Brain microvascular endothelial cell (primary cell): ENCODE measurements at regions not wholly inside any gene's neighbourhood (a gene's known extent, or its start where the extent isn't known, plus 50 kb on each side); places are given as distances from the start of the nearest gene placed in this dataset.

ENCODE experiments used
- DNase-seq: peaks from one replicate; pipeline ENCODE4 v3.0.0-alpha.2; 2020
- H3K27ac ChIP-seq: fragments of 250-450 bp; sonication (Bioruptor Pico); 2 replicates; pipeline ENCODE4 v1.5.1; 2020; ENCODE audit warnings: mild to moderate bottlenecking, moderate library complexity
- H3K27me3 ChIP-seq: fragments of 250-450 bp; sonication (Bioruptor Pico); replicated peaks from 2 replicates; pipeline ENCODE4 v1.5.1; 2020; ENCODE audit warnings: mild to moderate bottlenecking
- H3K36me3 ChIP-seq: fragments of 250-450 bp; sonication (Bioruptor Pico); replicated peaks from 2 replicates; pipeline ENCODE4 v1.5.1; 2020; ENCODE audit warnings: mild to moderate bottlenecking
- H3K4me3 ChIP-seq: 2 replicates; pipeline ENCODE4 v1.5.1; 2011; ENCODE audit warnings: low read depth, mild to moderate bottlenecking, control low read depth, low read length, moderate library complexity
- CTCF ChIP-seq: IDR thresholded peaks from 2 replicates; pipeline ENCODE4 v1.5.1; 2011; ENCODE audit warnings: low read depth, mild to moderate bottlenecking, moderate library complexity, low read length, control low read depth, inconsistent platforms; ENCODE audit errors: missing control alignments
- in situ Hi-C: cut with HindIII; loops from 2 replicates; pipeline ENCODE4 v1.10.0; 2017; ENCODE audit warnings: low sequenced_read_pairs, low pct_ligation_motif_present

- no peak overlapping the region for H3K4me3 ChIP-seq
- no peak for DNase-seq
- TF ChIP-seq CTCF = no peak
- H3K27me3 ChIP-seq = no peaks in the 10 kb centered on the region
- no peaks in the 10 kb centered on the region for H3K36me3 ChIP-seq
- H3K27ac ChIP-seq = no peak overlapping the region
- in situ Hi-C loops = no loop called here
These were observed 60.6 kb upstream of the TMLHE start for GRCh38 chrX:155673338-155673737.

- in situ Hi-C loops = no loop called here
These were observed 54.0 kb upstream of the TMLHE start for GRCh38 chrX:155666741-155667140.

More at GRCh38 chrX:155666741-155667140, 54.0 kb upstream of the TMLHE start:
- Histone ChIP-seq H3K27me3 (no peaks in the 10 kb centered on the region), H3K4me3 (no peak overlapping the region), H3K27ac (no peak overlapping the region), H3K36me3 (no peaks in the 10 kb centered on the region)
- DNase-seq = no peak
- no peak for TF ChIP-seq CTCF
